Activated CD8-positive, alpha-beta memory T cell treated with anti-CD3 and anti-CD28 coated beads for 36 hours (primary cell): ENCODE measurements at regions not wholly inside any gene's neighbourhood (a gene's known extent, or its start where the extent isn't known, plus 50 kb on each side); places are given as distances from the start of the nearest gene placed in this dataset.

Experiments
- CTCF ChIA-PET: fragments of 350-600 bp; sonication (Branson Sonifier 250); formaldehyde crosslinking; loops from one replicate; lab custom pipeline; 2021; ENCODE audit warnings: antibody characterized with exemption; lab: Charles Lee
- POLR2A ChIA-PET: fragments of 350-600 bp; sonication (Branson Sonifier 250); formaldehyde crosslinking; loops from one replicate; lab custom pipeline; 2021; ENCODE audit warnings: antibody characterized with exemption; lab: Charles Lee

DNA sequence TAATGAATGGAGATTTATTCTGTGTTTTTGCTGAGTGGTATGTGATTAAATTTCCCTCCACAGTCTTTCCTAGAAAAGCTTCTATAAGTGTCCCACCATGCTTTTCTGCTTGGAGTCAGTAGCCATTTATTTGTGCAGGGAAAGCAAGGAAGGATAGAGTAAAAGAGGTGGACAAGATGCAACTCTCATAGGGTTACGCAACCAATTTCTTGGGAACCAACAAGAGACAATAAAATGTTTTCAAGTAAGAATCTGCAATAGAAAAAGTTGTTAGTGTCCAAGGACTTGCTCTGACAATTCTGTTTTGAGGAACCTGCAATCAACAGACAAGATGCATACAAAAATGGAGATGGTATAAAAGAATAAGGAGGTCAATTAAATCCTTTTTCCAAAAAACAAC is 153.8 kb upstream of the MITF start:
- ChIA-PET CTCF (no interaction called here), POLR2A (no interaction called here)

DNA sequence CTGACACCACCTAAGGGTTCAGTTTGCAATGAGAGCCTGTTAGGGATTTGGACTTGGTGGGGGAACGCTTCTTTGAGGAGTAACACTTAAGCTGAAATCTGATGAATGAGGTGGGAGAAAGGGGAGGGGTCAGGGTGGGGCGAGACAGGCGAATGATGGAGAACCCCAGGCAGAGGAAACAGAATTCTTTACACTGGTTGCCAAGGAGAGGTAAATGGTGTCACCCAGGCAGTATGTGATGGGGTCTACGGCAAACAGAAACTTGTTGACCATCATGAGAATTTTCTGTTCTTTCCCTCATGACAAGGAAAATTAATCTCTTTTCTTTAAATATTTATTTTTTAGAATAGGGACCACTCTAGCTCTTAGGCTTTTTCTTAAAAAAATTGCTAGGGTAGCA is 157.2 kb upstream of the MITF start:
- ChIA-PET CTCF (no interaction called here), POLR2A (no interaction called here)

DNA sequence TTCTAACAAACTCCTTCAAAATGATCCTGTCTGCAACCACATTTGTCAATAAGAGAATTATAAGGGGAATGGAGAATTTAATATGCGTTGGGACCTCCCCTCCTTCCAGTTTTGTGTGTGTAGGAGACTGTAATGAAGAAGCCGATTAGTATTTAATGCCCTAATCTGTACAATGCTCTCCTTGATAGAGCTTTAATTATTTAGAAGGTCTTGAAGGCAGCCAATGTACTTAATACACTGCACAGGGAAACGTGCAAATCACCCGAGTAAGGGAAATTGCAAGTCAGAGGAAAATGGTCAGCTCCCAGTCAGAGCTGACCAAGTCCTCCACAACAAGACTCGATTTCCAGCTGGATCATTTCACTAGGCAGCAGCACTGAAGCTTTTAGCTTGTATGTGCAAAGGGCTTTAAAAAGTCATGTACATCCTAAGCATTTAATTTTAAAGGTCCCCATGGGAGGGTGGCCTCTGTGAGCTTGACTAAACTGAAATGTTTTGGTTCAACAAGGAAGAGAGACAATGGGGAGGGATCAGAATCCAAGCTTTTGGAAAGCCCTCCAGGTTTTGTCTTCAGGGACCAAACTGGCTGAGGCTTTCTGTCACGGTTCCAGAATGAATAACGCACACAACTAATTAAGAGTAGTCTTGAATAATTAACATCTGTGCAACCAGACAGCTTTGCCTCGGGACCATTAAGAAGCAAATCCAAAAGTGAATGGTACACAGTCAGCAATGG is 159.8 kb upstream of the MITF start:
- ChIA-PET POLR2A (no interaction called here), CTCF (no interaction called here)

DNA sequence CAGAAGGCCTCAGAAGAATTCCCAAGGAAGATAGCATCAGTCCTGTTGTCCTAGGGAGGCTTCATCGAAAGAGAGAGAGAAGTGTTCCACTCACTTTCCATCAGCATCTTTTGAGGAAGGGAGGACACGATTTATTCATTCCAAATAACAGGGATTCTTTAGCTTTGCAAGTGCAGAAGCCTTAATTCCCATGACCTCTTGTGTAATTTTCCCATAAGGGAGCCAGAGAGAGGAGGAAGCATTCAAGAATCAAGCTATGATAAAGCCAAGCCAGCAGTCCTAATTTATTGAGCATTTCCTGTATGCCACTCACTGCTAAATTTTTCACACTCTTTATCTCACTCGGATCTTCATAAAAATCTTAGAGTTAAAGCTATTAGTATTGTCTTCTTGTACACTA is 169.7 kb upstream of the MITF start:
- POLR2A ChIA-PET: no interaction called here
- CTCF ChIA-PET: no interaction called here

DNA sequence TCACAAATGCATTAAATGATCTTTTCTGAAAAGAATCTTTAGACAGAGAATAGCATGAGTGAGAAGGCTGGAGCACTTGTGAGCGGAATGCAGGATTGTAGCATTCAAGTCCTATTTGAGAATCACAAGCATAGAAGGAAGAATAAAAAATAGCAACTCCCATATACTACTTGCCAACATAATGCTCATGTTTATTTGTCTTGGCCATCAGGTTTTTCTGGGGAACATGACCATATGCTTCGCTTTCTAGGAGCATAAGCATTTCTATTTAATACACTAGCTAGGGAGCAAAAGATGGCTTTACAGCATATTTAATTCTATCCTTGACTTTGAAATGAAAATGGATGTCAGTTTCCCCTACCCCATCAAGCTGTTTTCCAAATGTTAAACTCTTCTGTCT is 170.3 kb upstream of the MITF start:
- CTCF ChIA-PET: no interaction called here

DNA sequence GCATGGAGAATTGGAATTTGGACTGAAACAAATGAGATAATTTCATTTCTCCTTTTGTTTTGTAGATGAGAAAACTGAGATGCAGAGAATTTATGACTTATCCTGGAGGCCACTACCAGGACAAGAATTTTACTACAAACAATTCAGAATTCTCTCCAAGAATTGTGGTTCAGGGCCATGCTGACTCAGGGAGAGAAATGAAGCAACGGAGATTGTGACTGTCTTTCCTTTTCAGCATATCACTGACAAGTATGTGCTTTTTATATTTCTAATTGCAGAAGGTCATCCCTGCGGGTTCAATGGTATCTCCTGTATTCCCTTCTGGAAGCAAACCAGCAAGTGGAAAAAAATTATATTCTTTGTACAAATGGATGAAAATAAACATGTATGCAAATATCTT is 170.8 kb upstream of the MITF start:
- ChIA-PET POLR2A (no interaction called here), CTCF (no interaction called here)

More for the DNA sequence above, 170.3 kb upstream of the MITF start:
- POLR2A ChIA-PET: no interaction called here

DNA sequence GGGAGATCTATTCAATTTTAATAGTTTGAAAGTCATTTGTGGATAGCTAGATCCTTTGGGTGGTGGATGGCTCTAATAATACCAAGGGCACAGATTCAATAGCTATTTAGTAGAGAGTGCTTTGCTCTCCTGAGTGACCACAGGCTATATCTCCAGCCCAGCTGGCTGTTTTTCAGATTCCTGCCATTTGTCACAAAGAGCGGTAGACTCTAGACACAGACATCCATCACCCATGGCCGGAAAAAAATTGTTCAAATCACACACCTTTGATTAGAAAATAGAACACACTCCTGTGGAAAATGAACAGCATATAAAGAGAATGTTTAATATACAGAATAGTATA is 171.6 kb upstream of the MITF start:
- ChIA-PET POLR2A (no interaction called here), CTCF (no interaction called here)

DNA sequence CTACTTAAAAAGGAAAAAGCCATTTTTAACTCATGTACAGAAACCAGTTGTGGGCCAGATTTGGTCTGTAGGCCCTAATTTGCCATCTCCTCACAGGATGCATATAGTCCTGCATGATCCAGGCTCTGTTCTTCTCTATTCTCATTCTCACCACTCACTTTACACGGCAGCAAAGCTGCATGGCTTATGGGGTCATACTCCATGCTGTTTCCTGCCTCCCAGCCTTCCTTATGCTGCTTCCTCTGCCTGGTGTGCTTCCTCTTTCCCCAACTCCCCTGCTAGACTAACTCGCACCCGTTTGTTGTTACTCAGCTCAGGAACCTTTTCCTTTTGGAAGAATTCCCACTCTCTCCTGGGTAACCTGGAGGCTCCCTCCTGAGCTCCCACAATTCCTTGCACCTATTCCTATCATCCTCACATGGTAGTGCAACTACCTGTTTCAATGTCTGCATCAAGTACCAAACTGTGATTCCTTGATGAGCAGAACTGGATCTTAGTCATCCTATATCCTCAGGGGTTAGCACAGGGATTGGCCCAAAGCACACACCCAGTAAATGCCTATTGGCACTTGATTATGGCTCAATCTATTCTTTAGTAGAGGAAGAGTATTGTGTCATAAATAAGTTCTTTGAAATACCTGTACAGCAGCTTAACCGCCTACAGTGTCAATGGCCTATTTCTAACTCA is 172.1 kb upstream of the MITF start:
- ChIA-PET POLR2A (no interaction called here), CTCF (no interaction called here)

DNA sequence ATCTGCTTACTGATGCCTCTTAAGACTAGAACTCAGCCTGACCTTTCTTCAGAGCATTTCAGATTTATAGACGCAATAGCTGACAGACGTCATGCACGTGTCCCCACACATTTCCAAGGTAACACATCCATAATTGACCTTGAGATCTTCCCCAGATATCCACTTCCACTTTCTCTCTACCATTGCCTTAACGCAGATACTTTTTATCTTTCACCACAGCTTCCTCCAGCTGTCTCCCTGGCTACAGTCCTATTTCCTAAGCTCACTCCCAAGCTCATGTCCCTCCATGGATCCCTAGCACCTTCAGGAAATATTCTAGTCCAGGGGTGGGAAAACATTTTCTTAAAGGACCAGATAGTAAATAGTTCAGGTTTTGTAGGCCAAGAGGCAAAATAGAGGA is 173.0 kb upstream of the MITF start:
- ChIA-PET CTCF (no interaction called here), POLR2A (no interaction called here)

DNA sequence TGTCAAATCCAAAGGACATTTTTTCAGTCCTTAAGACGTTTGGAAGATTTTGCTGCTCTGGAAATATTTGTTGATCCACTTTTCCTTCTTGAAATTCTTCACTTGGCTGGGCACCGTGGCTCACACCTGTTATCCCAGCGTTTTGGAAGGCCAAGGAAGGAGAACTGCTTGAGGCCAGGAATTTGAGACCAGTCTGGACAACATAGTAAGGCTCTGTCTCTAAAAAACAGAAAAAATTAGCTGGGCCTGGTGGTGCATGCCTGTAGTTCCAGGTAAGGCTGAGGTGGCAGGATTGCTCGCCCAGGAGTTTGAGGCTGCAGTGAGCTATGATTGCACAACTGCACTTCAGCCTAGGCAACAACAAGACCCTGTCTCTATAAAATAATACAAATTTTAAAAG is 173.9 kb upstream of the MITF start:
- ChIA-PET CTCF (no interaction called here), POLR2A (no interaction called here)

DNA sequence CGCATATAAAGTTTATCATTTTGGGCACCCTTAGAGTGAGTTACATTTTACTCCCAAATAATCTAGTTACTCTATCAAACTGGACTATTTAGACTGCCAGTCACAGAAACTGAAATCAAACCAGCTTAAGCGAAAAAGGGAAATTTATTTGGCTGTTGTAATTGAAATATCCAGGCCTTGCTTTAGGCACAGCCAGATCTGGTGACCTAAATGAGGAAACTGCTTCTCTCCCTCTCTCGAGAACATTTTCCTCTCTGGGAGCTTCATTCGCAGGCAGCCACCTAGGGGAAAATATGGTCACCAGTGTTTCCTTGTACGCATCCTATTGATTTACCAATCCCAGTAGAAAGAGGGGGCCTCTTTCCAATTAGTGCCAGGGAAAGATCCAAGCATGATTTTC is 175.3 kb upstream of the MITF start:
- ChIA-PET CTCF (no interaction called here), POLR2A (no interaction called here)

DNA sequence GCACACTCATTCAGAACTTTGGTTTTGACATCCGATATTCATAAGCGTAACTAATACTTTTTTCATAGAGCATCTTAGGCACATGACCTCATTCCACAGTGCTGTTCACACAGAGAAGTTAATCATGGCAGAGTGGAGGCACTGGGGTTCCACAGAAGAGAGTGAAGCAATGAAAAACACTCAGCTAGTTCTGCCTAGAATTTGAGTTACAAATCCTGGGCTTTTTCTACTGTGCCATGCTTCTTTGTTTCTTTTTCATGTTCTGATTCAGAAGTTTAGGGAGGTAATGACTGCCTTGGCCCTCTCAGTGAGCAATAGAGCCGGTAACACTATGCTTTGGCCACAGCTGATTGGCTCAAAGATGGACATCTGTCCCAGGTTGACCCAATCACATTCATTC is 176.1 kb upstream of the MITF start:
- CTCF ChIA-PET: no interaction called here
- POLR2A ChIA-PET: no interaction called here

DNA sequence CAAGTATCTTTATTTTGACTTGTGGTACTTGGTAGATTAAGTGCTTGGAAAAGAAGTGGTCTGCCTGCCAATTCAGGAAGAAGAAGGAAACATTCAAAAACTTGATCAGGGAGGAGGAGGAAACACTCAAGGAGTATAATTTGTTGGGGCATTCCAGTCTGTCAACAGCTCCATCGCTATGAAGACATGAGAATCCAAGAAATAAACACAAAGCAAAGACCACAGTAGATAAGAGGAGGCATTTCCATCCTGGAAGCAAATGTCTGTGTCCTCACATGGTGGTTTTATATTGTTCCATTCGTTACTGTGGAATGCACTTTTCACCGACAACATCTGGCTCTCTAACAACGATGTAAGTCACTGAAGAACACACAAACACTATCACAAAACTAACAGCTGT is 176.1 kb upstream of the FRMD4B start:
- POLR2A ChIA-PET: no interaction called here
- CTCF ChIA-PET: no interaction called here

DNA sequence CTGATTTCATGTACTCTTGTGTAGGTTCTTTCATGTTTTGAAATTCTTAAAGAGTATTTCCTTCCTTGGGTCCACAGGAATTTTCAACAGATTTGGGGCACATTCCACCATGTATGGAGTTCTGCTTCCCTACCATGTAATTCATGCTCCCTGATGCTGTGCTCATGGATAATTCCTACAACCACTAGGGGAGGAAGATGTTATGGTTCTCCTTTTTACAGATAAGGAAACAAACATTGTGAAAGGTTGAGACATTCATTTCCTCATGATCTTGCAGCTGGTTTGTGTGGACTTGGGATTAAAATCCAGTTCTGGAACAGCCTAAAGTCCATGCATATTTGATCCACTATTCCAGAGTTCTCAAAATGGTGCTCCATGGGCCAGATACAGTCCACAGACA is 174.9 kb upstream of the FRMD4B start:
- ChIA-PET POLR2A (no interaction called here), CTCF (interaction anchor here (0.7 kb wide), 1 partner anchor 32 kb away, joined by 3 read pairs; no protein-coding TSS in a partner anchor)

DNA sequence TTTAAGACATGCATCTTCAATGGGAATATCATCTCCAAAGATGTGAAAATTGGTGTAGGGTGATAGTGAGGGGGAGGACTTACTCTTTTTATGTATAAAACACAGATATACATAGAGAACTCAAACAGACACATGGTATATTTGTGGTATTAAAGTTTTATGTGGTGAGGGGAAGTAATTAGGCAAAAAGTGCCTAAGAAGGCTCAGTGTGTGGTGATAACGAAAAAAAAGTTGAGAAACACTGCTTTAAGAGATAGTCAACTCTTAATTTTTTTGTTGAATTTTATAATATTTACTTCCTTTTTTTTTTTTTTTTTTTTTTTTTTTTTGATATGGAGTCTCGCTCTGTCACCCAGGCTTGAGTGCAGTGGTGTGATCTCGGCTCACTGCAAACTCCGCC is 174.2 kb upstream of the FRMD4B start:
- POLR2A ChIA-PET: no interaction called here
- CTCF ChIA-PET: interaction anchor here (0.7 kb wide), 1 partner anchor 31 kb away, joined by 3 read pairs; no protein-coding TSS in a partner anchor

DNA sequence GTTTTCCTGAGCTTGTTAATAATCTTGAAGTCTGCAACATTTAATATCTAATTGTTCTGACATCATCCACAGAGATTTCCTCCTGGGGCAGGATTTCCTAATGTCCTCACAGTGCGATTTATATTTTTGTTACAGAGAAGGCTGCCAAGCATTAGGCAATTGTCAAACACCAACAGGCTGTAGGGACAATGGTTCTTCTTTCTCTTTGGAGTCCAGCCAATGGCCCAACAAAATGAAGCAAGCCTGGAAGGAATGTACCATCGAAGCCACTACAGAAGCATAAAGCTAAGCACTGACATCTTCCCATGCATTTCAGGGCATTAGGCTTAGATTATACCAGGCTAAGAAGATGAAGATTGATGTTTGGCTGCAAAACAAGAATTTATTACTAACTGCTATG is 173.0 kb upstream of the FRMD4B start:
- CTCF ChIA-PET: no interaction called here
- POLR2A ChIA-PET: no interaction called here

DNA sequence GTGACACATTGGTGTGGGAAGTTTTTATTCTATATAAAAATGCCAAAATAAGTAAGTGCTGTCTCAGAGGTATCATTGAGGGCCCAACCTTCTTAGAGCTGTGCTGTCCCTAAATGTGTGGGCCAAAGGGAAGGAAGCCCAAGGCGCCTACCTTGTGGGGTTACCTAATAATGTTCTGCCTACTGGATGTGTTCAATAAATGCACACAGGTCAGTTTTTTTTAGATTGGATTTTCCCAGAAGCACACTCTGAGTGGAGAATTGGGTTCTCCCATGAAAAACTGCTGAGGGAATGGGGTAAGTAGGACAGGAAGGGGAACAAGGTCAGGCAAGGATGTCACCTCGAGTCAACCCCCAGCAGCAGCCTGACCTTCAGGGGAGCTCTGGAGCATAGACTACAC is 168.7 kb upstream of the FRMD4B start:
- CTCF ChIA-PET: no interaction called here
- POLR2A ChIA-PET: no interaction called here

DNA sequence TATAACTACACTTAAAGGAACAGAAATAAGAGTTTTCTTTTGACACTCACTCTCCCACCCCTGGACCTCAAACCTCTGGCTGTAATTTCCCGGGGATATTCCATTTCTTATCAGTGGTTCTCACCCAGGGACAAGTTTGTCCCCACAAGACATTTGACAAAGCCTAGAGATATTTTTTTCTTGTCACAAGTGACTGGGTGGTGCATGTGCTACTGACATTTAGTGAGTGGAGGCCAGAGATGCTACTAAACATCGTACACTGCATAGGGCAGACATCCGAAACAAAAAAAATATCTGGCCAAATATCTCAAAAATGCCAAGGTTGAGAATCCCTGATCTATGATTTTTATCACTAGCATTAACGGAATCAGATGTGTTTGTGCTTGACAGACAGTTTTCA is 168.0 kb upstream of the FRMD4B start:
- ChIA-PET POLR2A (no interaction called here), CTCF (no interaction called here)

DNA sequence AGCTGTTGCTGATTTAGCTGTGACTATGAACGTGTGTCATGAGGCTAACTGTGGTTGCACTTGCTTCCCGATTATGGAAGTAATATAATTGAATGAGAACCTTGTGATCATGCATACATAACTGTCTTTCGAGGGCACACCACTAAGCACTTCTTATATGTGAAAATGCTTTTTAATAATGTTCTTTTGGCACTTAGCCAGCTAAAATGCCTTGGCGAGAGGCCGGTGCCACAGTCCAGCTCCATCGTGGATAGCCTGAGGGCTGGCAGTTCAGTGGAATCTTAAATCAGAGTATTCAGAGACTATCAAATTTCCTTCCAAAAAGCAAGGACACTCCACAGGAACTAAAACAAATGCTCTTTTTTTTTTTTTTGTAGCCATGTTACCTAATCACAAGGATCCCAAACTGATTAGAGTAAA is 161.6 kb upstream of the FRMD4B start:
- POLR2A ChIA-PET: no interaction called here
- CTCF ChIA-PET: no interaction called here

DNA sequence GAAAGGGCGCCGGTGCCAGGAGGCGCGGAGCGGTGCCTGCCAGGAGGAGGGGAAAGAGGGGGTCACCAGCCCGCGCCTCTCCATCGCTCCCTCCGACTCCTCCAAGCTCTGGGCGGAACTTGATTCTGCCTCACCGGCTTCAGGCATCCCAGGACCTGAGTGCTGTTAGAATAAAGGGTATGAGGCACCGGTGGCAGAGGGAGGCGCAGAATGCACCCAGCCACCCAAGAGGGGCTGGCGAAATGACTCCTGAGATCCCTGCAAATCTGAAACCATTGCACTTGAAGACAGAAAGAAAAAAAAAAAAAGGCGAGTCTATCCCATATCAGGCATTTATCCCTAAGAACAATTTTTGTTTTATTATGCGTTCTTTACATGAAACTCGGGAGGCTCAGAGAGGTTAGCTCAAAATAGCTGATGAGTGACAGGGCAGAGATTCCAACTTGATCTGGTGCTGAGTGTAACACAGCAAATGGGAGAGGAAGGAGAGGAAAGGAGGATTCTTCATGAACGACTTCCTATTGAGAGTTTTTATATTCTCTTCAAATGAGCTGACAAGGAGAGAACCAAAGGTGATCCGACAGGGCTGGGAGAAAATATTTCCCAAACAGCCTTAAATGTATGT is 157.0 kb upstream of the FRMD4B start:
- POLR2A ChIA-PET: no interaction called here
- CTCF ChIA-PET: no interaction called here
